ENCODE measurements at regions not wholly inside any gene's neighbourhood (a gene's known extent, or its start where the extent isn't known, plus 50 kb on each side); places are given as distances from the start of the nearest gene placed in this dataset.

DNA sequence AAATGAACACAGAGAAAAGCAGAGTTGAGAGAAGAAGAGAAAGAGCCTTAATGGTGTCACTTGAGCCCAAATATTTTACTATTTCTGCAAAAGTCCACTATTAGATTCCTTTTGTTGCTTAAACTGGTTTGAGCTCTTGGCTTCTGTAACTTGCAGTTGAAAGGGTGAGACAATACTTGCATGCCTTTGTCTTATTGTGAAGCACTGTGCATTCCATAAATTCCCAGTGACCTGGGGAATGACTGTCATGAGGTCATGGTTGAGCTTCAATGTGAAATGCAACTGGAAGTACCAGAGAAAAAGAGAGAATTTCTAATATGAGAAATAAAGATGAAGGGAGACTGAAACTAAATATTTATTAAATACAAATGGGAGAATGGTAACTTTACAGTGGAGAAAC is 310.9 kb downstream of the TDRD3 start:
- TF ChIP-seq, protein P1, sequence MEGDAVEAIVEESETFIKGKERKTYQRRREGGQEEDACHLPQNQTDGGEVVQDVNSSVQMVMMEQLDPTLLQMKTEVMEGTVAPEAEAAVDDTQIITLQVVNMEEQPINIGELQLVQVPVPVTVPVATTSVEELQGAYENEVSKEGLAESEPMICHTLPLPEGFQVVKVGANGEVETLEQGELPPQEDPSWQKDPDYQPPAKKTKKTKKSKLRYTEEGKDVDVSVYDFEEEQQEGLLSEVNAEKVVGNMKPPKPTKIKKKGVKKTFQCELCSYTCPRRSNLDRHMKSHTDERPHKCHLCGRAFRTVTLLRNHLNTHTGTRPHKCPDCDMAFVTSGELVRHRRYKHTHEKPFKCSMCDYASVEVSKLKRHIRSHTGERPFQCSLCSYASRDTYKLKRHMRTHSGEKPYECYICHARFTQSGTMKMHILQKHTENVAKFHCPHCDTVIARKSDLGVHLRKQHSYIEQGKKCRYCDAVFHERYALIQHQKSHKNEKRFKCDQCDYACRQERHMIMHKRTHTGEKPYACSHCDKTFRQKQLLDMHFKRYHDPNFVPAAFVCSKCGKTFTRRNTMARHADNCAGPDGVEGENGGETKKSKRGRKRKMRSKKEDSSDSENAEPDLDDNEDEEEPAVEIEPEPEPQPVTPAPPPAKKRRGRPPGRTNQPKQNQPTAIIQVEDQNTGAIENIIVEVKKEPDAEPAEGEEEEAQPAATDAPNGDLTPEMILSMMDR (IDR thresholded peaks at IDR 0.05) = no peak
- TF ChIP-seq POLR2A (IDR thresholded peaks at IDR 0.05) = no peak
